GM21723 (cell line): ENCODE measurements at regions not wholly inside any gene's neighbourhood (a gene's known extent, or its start where the extent isn't known, plus 50 kb on each side); places are given as distances from the start of the nearest gene placed in this dataset.

Source experiments
- ATAC-seq: cut with Tn5 transposase; IDR thresholded peaks from one replicate; pipeline ENCODE4 v1.9.1; 2021; ENCODE audit warnings: mild to moderate bottlenecking, moderate library complexity; ENCODE audit not compliant: unreplicated experiment

DNA sequence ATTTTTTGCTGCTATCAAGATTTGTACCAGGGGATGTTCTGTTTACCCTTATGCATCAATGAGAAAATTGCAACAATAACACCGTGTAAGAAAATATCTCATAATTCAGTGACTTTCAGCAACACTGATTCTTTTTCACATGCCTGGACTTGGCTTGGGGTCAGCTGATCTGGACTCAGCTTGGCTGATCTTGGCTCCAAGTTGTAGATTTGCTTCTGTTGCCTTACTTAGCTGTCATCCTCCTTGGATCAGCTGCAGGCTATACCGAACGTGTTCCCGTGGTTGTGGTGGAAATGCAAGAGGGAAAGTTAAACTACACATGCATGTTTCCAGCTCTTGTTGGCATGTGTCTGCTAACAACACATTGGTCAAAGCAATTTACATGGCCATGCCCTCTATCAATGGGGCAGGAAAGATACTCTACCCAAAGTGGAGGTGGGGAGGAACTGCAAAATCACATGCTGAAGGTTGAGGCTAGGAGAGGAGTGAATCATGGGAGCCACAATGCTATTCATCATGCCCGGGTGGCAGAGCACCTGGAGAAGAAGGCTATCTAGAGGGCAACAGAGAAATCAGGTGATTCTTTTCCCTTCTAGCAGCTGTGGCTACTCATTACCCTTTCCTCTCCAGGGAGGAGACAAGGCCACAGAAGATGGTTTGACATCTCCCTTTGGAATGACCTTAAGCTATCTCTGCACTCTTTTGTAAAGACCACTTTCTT is 1276.3 kb upstream of the AUTS2 start:
- ATAC-seq = no peak

- no peak for ATAC-seq
Measured at GRCh38 chr7:68324621-68325020, 1273.7 kb upstream of the AUTS2 start.

- no peak for ATAC-seq
Measured at GRCh38 chr7:68334216-68334615, 1264.1 kb upstream of the AUTS2 start.

DNA sequence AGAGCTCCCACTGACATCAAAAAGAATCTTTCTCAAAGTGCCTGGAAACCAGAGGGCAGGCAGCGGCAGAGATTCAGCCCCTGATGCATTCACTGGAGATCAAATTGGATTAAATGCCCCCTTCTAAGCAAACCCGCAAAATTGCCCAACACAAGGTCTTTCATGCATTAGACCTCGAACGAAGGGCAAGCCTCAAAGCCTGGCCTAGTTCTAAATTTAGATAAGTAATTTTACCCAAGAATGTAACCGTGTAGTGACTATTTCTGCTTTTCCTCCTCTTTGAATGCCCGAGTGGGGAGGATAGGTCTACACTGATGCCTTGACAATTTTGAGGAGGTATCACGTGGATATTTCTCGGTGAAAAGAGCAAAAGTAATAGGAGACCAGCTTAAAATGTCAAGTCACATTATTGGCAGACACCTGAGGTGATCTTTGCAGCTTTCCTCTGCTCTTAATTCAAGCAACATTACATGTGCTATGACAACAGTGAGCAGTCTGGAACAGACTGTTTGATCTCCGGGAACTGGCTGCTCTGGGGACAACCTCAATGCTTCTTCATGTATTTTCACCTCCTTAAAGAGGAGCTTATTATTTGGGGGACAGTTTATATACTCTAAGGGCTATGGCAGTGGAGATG is 1263.5 kb upstream of the AUTS2 start:
- ATAC-seq = no peak

- no peak for ATAC-seq
Measured at GRCh38 chr7:68336594-68336993, 1261.7 kb upstream of the AUTS2 start.

GRCh38 chr7:68348401-68348800 is 1249.9 kb upstream of the AUTS2 start:
- ATAC-seq = no peak

GRCh38 chr7:68362745-68363518 is 1235.3 kb upstream of the AUTS2 start:
- no peak for ATAC-seq

DNA sequence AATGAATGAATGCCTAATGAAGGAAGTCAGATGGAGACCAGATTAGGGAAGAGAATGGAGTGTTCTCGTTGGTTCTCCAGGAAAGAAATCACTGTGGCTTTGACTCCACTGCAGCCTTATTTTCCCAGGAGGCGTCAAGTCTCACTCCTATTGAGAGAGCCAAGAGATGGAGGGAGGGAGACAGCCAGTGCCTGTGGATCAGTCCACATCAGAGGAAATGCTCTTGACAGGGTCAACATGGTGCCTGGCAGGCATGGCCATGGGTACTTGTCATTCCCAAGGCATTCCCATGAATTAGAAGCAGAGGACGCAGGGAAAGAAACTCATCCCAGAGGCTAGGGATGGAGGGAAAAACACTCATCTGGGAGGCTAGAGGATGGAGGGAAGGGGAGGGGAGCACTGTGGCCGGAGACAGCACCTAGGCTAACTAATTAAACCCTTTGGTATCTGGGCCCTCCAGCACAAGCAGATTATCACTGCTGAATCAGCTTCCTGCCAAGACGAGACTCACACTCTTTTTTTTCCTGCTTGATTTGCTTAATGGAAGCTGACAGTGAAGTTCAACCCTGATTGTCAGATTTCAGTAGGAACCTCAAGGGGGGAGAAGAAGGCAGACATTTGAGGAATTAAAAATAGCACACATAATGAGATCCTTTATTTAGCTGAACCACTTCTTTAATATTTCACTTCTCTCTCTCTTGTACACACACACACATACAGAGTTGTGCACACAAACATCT is 1233.2 kb upstream of the AUTS2 start:
- ATAC-seq = no peak

DNA sequence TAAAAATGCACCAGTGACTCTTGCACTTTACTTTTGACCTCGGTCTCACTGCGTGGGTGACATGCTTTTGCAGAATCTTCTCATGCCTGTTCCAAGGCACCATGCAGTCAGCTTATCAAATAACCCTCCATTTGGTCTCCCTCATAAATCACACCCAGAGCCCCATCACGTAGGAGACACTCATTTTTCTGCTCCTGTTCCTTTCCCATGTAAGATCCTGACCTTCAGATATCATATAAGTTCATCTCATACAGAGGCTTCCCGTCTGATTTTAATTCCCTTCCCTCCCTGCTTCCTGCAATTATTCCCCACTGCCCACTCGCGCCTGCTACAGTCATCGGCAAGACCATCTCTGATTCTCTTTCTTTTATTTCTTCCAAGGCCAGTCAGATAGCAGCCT is 1226.3 kb upstream of the AUTS2 start:
- no peak for ATAC-seq

DNA sequence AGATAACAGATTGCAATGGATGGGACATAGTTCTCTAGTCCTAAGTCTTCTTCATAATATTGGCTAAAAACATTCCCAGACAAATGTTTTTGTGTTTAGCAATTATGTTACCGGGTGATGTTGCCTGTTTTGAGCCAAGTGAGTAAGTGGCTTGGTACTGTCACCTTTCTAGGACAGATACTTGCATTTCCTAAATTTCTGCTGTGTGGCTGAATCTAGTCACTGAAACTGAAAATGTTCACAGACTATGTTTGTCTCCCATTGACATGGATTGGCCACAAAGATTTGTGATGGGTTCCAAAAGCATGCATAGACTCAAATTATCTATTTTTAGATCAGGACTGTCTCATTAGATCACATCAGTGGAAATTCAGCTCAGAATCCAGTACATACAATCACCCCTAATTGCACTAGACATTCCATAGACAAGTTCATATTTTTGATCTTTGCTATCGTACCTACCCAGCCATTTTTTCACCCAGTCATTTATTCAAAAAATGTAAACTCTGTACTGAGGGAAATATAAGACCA is 1222.1 kb upstream of the AUTS2 start:
- ATAC-seq = no peak

DNA sequence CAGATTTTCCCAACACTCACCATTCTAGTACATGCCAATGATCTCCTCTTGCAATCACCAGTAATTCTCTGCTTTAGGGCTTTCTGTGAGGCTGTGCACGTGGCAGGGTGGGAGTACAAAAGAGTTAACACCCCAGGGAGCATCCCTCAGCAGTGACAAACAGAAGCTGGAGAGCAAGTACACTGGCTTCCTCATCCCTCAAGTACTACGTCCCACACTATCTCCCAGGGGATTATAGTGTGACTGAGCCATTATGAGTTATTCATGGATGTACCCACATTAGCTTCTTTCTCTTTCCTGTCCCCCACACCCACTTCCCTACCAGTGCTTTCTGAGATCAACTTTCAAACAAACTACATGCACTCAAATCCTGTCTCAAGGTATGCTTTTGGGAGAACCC is 1216.5 kb upstream of the AUTS2 start:
- no peak for ATAC-seq

DNA sequence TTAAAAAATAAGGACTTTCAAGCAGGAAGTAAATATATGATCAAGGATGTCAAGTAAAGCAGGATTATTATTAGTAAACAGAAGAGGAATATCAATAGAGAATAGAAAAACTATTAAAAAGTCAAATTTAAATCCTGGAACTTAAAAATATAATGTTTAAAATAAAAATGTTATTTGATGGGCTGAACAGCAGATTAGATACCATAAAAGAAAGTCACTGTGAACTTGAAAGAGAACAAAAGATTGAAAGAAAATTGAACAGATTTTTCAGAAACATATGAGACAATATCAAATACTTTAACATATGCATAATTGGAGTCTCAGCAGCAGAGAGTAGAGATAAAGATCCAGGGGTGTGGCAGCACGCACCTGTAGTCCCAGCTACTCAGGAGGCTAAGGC is 1213.7 kb upstream of the AUTS2 start:
- no peak for ATAC-seq

DNA sequence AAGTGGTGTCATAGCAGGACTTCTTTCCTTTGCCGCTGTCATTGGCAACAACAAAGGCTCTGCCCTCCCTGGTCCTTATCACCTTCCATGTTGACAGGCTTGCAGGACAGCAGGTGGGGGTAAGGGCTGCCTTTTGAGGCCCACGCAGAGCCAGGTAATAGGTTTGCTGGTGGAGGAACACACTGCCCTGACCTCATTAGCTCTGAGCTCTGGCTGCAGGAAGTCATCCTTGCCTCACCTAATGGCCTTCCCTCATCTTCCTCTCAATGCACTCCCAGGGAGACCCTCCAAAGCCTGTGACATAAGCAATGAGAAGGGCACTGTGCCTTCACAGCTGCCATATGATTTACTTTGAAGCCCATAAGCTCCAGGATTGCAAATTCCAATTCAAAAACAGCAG is 1205.2 kb upstream of the AUTS2 start:
- no peak for ATAC-seq

GRCh38 chr7:68394131-68394530 is 1204.1 kb upstream of the AUTS2 start:
- no peak for ATAC-seq

DNA sequence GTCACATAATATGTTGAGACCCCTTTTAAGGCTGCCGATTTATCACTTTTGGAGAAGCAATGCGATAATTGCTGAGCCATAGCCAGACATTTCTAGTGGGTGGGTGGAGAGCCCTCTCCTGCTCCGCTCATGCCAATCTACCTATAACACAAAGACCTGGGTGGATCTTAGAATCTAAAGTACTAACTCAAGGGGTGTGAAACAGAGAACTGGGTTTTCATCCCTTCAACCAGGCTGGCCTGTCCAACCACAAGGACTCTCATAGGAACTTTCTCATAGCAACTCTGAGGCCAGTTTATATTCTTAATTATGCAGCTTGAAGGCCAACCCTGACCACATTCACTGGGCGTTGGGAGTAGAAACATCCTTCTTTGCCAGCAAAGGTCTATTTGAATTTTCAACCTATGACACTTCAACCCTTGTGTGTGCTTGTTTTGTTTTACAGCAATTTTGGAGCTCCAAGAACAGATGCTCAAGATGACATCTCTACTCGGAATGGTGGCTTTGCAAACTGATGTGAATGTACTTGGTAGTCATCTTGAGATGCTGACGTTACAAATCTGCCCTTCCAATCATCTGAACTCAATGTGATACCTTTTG is 1198.2 kb upstream of the AUTS2 start:
- no peak for ATAC-seq

- ATAC-seq = no peak
Measured at GRCh38 chr7:68400783-68401182, 1197.5 kb upstream of the AUTS2 start.

GRCh38 chr7:68401313-68401712 is 1197.0 kb upstream of the AUTS2 start:
- ATAC-seq = no peak

DNA sequence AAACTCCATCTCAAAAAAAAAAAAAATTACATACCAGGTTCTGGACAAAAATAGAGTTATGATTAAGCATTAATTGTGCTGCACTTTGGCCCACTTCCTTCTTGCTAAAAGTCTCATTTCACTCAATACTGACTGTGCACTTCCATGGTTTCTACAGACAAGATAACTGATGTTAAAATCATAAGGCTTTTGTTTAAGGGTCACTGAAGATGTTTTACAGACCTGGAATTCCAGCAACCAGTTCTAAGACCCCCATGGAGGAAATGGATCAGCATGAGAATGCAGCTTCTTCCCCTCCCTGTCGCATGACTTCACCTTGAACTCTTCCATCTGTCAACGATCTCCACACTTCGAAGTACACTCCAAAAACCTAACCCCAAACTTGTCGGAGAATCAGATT is 1191.8 kb upstream of the AUTS2 start:
- ATAC-seq = no peak

- no peak for ATAC-seq
Measured at GRCh38 chr7:68407460-68407859, 1190.8 kb upstream of the AUTS2 start.

GRCh38 chr7:68408873-68409272 is 1189.4 kb upstream of the AUTS2 start:
- ATAC-seq = no peak

DNA sequence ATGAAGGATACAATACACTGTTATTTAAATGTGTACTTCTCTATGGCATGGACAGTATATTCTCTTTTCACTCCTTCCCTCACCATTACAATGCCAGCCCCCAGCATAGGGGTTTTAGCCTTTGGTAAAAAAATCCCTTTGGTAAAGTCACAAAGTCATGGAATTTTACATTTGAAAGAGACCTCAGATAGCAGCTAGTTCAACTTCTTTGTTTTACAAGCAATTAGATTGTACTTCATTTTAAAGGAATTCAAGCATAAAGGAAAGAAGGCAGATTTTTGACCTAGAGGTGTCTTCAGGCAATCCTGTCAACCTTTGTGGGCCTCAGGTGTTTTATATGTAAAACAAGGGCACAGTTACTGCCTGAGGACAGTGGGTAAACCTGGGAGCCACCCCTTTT is 1188.4 kb upstream of the AUTS2 start:
- ATAC-seq = no peak
